GM21723 (cell line): ENCODE measurements at regions not wholly inside any gene's neighbourhood (a gene's known extent, or its start where the extent isn't known, plus 50 kb on each side); places are given as distances from the start of the nearest gene placed in this dataset.
A peak's percentile ranks its signal among the peaks of the same experiment; 100 is the strongest.
"Not testable (repeated sequence)": the region's sequence is repeated elsewhere in the genome, so short reads cannot be mapped to it uniquely, and the experiment has no call there.

ENCODE experiments used
- ATAC-seq: cut with Tn5 transposase; IDR thresholded peaks from one replicate; pipeline ENCODE4 v1.9.1; 2021; ENCODE audit warnings: mild to moderate bottlenecking, moderate library complexity; ENCODE audit not compliant: unreplicated experiment

GRCh38 chr2:37802899-37803379, 122.1 kb upstream of the RMDN2 start:
- no peak for ATAC-seq

GRCh38 chr2:37806004-37806403, 119.1 kb upstream of the RMDN2 start:
- ATAC-seq, result not testable (repeated sequence)

GRCh38 chr2:37809525-37809924, 115.6 kb upstream of the RMDN2 start:
- no peak for ATAC-seq

- no peak for ATAC-seq
Observed at GRCh38 chr2:37809931-37810570, 115.0 kb upstream of the RMDN2 start.

GRCh38 chr2:37812414-37812813, 112.7 kb upstream of the RMDN2 start:
- no peak for ATAC-seq

GRCh38 chr2:37812941-37813730, 112.0 kb upstream of the RMDN2 start:
- no peak for ATAC-seq

- no peak for ATAC-seq
Observed at GRCh38 chr2:37816036-37816435, 109.1 kb upstream of the RMDN2 start.

GRCh38 chr2:37816686-37817085, 108.4 kb upstream of the RMDN2 start:
- no peak for ATAC-seq

- no peak for ATAC-seq
Observed at GRCh38 chr2:37819186-37819585, 105.9 kb upstream of the RMDN2 start.

- no peak for ATAC-seq
Observed at GRCh38 chr2:37820471-37820986, 104.6 kb upstream of the RMDN2 start.

- ATAC-seq, result no peak
Observed at GRCh38 chr2:37825586-37825985, 99.5 kb upstream of the RMDN2 start.

GRCh38 chr2:37826611-37827010, 98.5 kb upstream of the RMDN2 start:
- no peak for ATAC-seq

GRCh38 chr2:37827455-37827854, 97.6 kb upstream of the RMDN2 start:
- no peak for ATAC-seq

GRCh38 chr2:37827911-37828511, 97.1 kb upstream of the RMDN2 start:
- no peak for ATAC-seq

GRCh38 chr2:37829202-37829601, 95.9 kb upstream of the RMDN2 start:
- no peak for ATAC-seq

GRCh38 chr2:37829616-37830395, 95.3 kb upstream of the RMDN2 start:
- no peak for ATAC-seq

- ATAC-seq, result no peak
Observed at GRCh38 chr2:37830636-37831035, 94.5 kb upstream of the RMDN2 start.

GRCh38 chr2:37831081-37831780, 93.9 kb upstream of the RMDN2 start:
- no peak for ATAC-seq

GRCh38 chr2:37832590-37833197, 92.4 kb upstream of the RMDN2 start:
- peak; percentile 67 for ATAC-seq

- ATAC-seq, result no peak
Observed at GRCh38 chr2:37833423-37833822, 91.7 kb upstream of the RMDN2 start.
